Stomach (tissue), 8 donors: ENCODE measurements at regions not wholly inside any gene's neighbourhood (a gene's known extent, or its start where the extent isn't known, plus 50 kb on each side); places are given as distances from the start of the nearest gene placed in this dataset.
"Not testable (repeated sequence)": the region's sequence is repeated elsewhere in the genome, so short reads cannot be mapped to it uniquely, and the experiment has no call there.

Experiments
- DNase-seq, 2 donors: peaks; one replicate each; pipeline versions ENCODE4 v3.0.0 to v3.0.0-alpha.2; 2013 to 2019
- H3K27ac ChIP-seq, 5 donors: fragments of 200-600 bp in 4 of 5; sonication (generic) in 4 of 5; one replicate each; pipeline ENCODE4 v1.5.1; 2013 to 2019; ENCODE audit warnings: mild to moderate bottlenecking in 1 of 5, moderate library complexity in 1 of 5
- H3K27me3 ChIP-seq, 3 donors: fragments of 200-600 bp; sonication (generic); one replicate each; pipeline ENCODE4 v1.5.1; 2017 to 2019; ENCODE audit warnings: mixed run types in 1 of 3
- H3K36me3 ChIP-seq, 4 donors: fragments of 200-600 bp; sonication (generic); 1 replicate in 3 of 4; 2 replicates in 1 of 4; pipeline ENCODE4 v1.5.1; 2016 to 2019
- H3K4me1 ChIP-seq, 4 donors: fragments of 200-600 bp; sonication (generic); one replicate each; pipeline ENCODE4 v1.5.1; 2016 to 2019
- H3K4me3 ChIP-seq, 4 donors: fragments of 200-600 bp; sonication (generic) in 3 of 4; one replicate each; pipeline ENCODE4 v1.5.1; 2016 to 2019; ENCODE audit warnings: mild to moderate bottlenecking in 1 of 4
- H3K9me3 ChIP-seq, 4 donors: fragments of 200-600 bp; sonication (generic); one replicate each; pipeline ENCODE4 v1.5.1; 2016 to 2019
- CTCF ChIP-seq, 7 experiments: fragments of 450-650 bp in 4 of 7; fragments of 200-600 bp in 3 of 7; sonication (generic) in 3 of 7; IDR thresholded peaks; one replicate each; pipeline ENCODE4 v1.5.1; 2016 to 2019; ENCODE audit warnings: antibody characterized with exemption in 7 of 7, control low read depth in 2 of 7, mild to moderate bottlenecking in 1 of 7
- EP300 ChIP-seq: sonication (generic); formaldehyde crosslinking; IDR thresholded peaks from one replicate; pipeline ENCODE4 v1.6.1; 2017; ENCODE audit warnings: antibody characterized with exemption
- POLR2A ChIP-seq, 4 donors: fragments of 450-650 bp; IDR thresholded peaks; one replicate each; pipeline ENCODE4 v1.6.1; 2016; ENCODE audit warnings: antibody characterized with exemption in 4 of 4, control low read depth in 2 of 4, mild to moderate bottlenecking in 1 of 4, moderate library complexity in 1 of 4
- POLR2AphosphoS5 ChIP-seq, 3 donors: sonication (generic); formaldehyde crosslinking; IDR thresholded peaks; one replicate each; pipeline ENCODE4 v1.6.1; 2016; ENCODE audit warnings: antibody characterized with exemption in 3 of 3
- WGBS, 5 donors: extraction: QIAGEN DNeasy Blood & Tissue Kit in 3 of 5; methylation state at CpG; one replicate each; pipeline versions ENCODE4 v1.1.5 to v1.1.7; 2013 to 2018; 5-methylcytosine and 5-hydroxymethylcytosine counted together
- intact Hi-C: fragments of 100-400 bp; cut with DNase I; formaldehyde crosslinking; loops from one replicate; pipeline ENCODE4 v1.15.1; 2023; ENCODE audit warnings: low total_unique reads
- donor health status: healthy with polysubstance abuse.
- donor health status: Bipolar disorder and iron deficiency.
- donor health status: healthy.

GRCh38 chr15:95194746-95195145 is 963.4 kb downstream of the MCTP2 start:
- TF ChIP-seq POLR2AphosphoS5 (IDR thresholded peaks at IDR 0.05) (no peak), POLR2A (IDR thresholded peaks at IDR 0.05) (no peak), EP300 (no peak), CTCF (IDR thresholded peaks at IDR 0.05) (no peak)
- no peaks in the 10 kb centered on the region for H3K4me1 ChIP-seq
- no peak overlapping the region for H3K27ac ChIP-seq
- intact Hi-C loops: no loop called here
- no peaks in the 10 kb centered on the region for H3K27me3 ChIP-seq
- 85 to 95% (median 91%) methylated on average over 3 of the region's 3 CpGs for WGBS, 5 donors
- DNase-seq: no peak
- peaks cover 0 to 1% (median 0%) of the 10 kb centered on the region in 4 donors for H3K9me3 ChIP-seq
- H3K36me3 ChIP-seq: no peaks in the 10 kb centered on the region
- no peak overlapping the region for H3K4me3 ChIP-seq

- intact Hi-C loops: no loop called here
- Histone ChIP-seq H3K9me3 (peaks cover 0 to 17% (median 10%) of the 10 kb centered on the region in 4 donors), H3K27ac (no peak overlapping the region), H3K4me1 (no peaks in the 10 kb centered on the region), H3K4me3 (peak overlapping the region in 1 of 4 donors; percentile 30), H3K27me3 (no peaks in the 10 kb centered on the region), H3K36me3 (no peaks in the 10 kb centered on the region)
- DNase-seq: peak in 1 of 2 donors; percentile 24
- TF ChIP-seq POLR2AphosphoS5 (IDR thresholded peaks at IDR 0.05): no peak
- TF ChIP-seq CTCF (IDR thresholded peaks at IDR 0.05): no peak
- TF ChIP-seq POLR2A (IDR thresholded peaks at IDR 0.05): no peak
- 29 to 51% (median 34%) methylated on average over 17 of the region's 17 CpGs for WGBS, 5 donors
Measured at GRCh38 chr15:95196176-95196915, 965.0 kb downstream of the MCTP2 start.

- no peaks in the 10 kb centered on the region for H3K4me1 ChIP-seq
- DNase-seq: no peak
- WGBS, 5 donors: 77 to 92% (median 86%) methylated on average over 6 of the region's 6 CpGs
- no peaks in the 10 kb centered on the region for H3K36me3 ChIP-seq
- H3K27ac ChIP-seq: no peak overlapping the region
- TF ChIP-seq POLR2A (IDR thresholded peaks at IDR 0.05): no peak
- no peak for TF ChIP-seq EP300
- no peak for TF ChIP-seq POLR2AphosphoS5 (IDR thresholded peaks at IDR 0.05)
- no peak for TF ChIP-seq CTCF (IDR thresholded peaks at IDR 0.05)
- intact Hi-C loops: no loop called here
- peaks cover 0 to 40% (median 20%) of the 10 kb centered on the region in 4 donors for H3K9me3 ChIP-seq
- H3K4me3 ChIP-seq: no peak overlapping the region
- no peaks in the 10 kb centered on the region for H3K27me3 ChIP-seq
Measured at GRCh38 chr15:95202569-95203349, 971.4 kb downstream of the MCTP2 start.

GRCh38 chr15:95205077-95205476 is 973.7 kb downstream of the MCTP2 start:
- no peaks in the 10 kb centered on the region for H3K36me3 ChIP-seq
- DNase-seq: no peak
- no peak overlapping the region for H3K4me3 ChIP-seq
- TF ChIP-seq POLR2AphosphoS5 (IDR thresholded peaks at IDR 0.05) (no peak), CTCF (IDR thresholded peaks at IDR 0.05) (no peak), POLR2A (IDR thresholded peaks at IDR 0.05) (no peak), EP300 (no peak)
- H3K4me1 ChIP-seq: no peaks in the 10 kb centered on the region
- no peaks in the 10 kb centered on the region for H3K27me3 ChIP-seq
- peaks cover 0 to 38% (median 18%) of the 10 kb centered on the region in 4 donors for H3K9me3 ChIP-seq
- H3K27ac ChIP-seq: no peak overlapping the region
- intact Hi-C loops: no loop called here

- H3K27me3 ChIP-seq, intact Hi-C loops, H3K4me3 ChIP-seq, H3K36me3 ChIP-seq, DNase-seq, H3K4me1 ChIP-seq, H3K27ac ChIP-seq: not testable (repeated sequence)
- H3K9me3 ChIP-seq: peaks cover 0 to 30% (median 14%) of the 10 kb centered on the region in 4 donors
- 76 to 97% (median 91%) methylated on average over 3 of the region's 3 CpGs for WGBS, 5 donors
Measured at GRCh38 chr15:95205830-95206229, 974.5 kb downstream of the MCTP2 start.
